M059J (cell line): ENCODE measurements at regions not wholly inside any gene's neighbourhood (a gene's known extent, or its start where the extent isn't known, plus 50 kb on each side); places are given as distances from the start of the nearest gene placed in this dataset.

ENCODE experiments used
- DNase-seq: peaks from one replicate; pipeline ENCODE4 v3.0.0-alpha.2; 2012; ENCODE audit warnings: low read depth

GRCh38 chr10:128281861-128282260, 155.6 kb upstream of the MKI67 start:
- no peak for DNase-seq

GRCh38 chr10:128286141-128286761, 160.0 kb upstream of the MKI67 start:
- DNase-seq = no peak

GRCh38 chr10:128286762-128287500, 160.7 kb upstream of the MKI67 start:
- DNase-seq = no peak

- no peak for DNase-seq
Measured at GRCh38 chr10:128287921-128288320, 161.7 kb upstream of the MKI67 start.

- DNase-seq = no peak
Measured at GRCh38 chr10:128289621-128290020, 163.4 kb upstream of the MKI67 start.

GRCh38 chr10:128295003-128295402, 168.8 kb upstream of the MKI67 start:
- no peak for DNase-seq

- DNase-seq = no peak
Measured at GRCh38 chr10:128296253-128297007, 170.2 kb upstream of the MKI67 start.

GRCh38 chr10:128297709-128298378, 171.6 kb upstream of the MKI67 start:
- no peak for DNase-seq

- DNase-seq = no peak
Measured at GRCh38 chr10:128298587-128298986, 172.4 kb upstream of the MKI67 start.

- no peak for DNase-seq
Measured at GRCh38 chr10:128300290-128300824, 174.1 kb upstream of the MKI67 start.

GRCh38 chr10:128301051-128301450, 174.8 kb upstream of the MKI67 start:
- DNase-seq = no peak

GRCh38 chr10:128302808-128303207, 176.6 kb upstream of the MKI67 start:
- DNase-seq = no peak

GRCh38 chr10:128304271-128304670, 178.0 kb upstream of the MKI67 start:
- no peak for DNase-seq

GRCh38 chr10:128305601-128306345, 179.6 kb upstream of the MKI67 start:
- no peak for DNase-seq

GRCh38 chr10:128306535-128306934, 180.3 kb upstream of the MKI67 start:
- DNase-seq = no peak

GRCh38 chr10:128306966-128307365, 180.7 kb upstream of the MKI67 start:
- no peak for DNase-seq

GRCh38 chr10:128307820-128308219, 181.6 kb upstream of the MKI67 start:
- no peak for DNase-seq

GRCh38 chr10:128310971-128311658, 184.9 kb upstream of the MKI67 start:
- DNase-seq = no peak

GRCh38 chr10:128312250-128312649, 186.0 kb upstream of the MKI67 start:
- no peak for DNase-seq

GRCh38 chr10:128314686-128315085, 188.5 kb upstream of the MKI67 start:
- DNase-seq = no peak
